Endometrial microvascular endothelial cells (primary cell): ENCODE measurements at regions not wholly inside any gene's neighbourhood (a gene's known extent, or its start where the extent isn't known, plus 50 kb on each side); places are given as distances from the start of the nearest gene placed in this dataset.

Experiments
- in situ Hi-C: cut with HindIII; loops from 2 replicates; pipeline ENCODE4 v1.10.0; 2017; ENCODE audit warnings: low sequenced_read_pairs, low pct_unique_long_range_greater_than_20kb; ENCODE audit errors: inconsistent ontology term

- in situ Hi-C loops, result no loop called here
Observed at GRCh38 chr2:14316594-14316993, 315.9 kb upstream of the LRATD1 start.

- in situ Hi-C loops, result no loop called here
Observed at GRCh38 chr2:14321357-14321756, 311.2 kb upstream of the LRATD1 start.

- in situ Hi-C loops, result no loop called here
Observed at GRCh38 chr2:14322306-14322705, 310.2 kb upstream of the LRATD1 start.

- in situ Hi-C loops, result no loop called here
Observed at GRCh38 chr2:14324308-14324707, 308.2 kb upstream of the LRATD1 start.

- in situ Hi-C loops, result no loop called here
Observed at GRCh38 chr2:14330884-14331283, 301.6 kb upstream of the LRATD1 start.

- in situ Hi-C loops, result no loop called here
Observed at GRCh38 chr2:14336759-14337382, 295.6 kb upstream of the LRATD1 start.

GRCh38 chr2:14340703-14341102 is 291.8 kb upstream of the LRATD1 start:
- in situ Hi-C loops, result no loop called here

- in situ Hi-C loops, result no loop called here
Observed at GRCh38 chr2:14342313-14342712, 290.2 kb upstream of the LRATD1 start.

- in situ Hi-C loops, result no loop called here
Observed at GRCh38 chr2:14344355-14344754, 288.2 kb upstream of the LRATD1 start.

- in situ Hi-C loops, result no loop called here
Observed at GRCh38 chr2:14348247-14348646, 284.3 kb upstream of the LRATD1 start.

GRCh38 chr2:14350856-14351255 is 281.7 kb upstream of the LRATD1 start:
- in situ Hi-C loops, result no loop called here

GRCh38 chr2:14352067-14352466 is 280.4 kb upstream of the LRATD1 start:
- in situ Hi-C loops, result no loop called here

GRCh38 chr2:14354231-14354630 is 278.3 kb upstream of the LRATD1 start:
- in situ Hi-C loops, result no loop called here

GRCh38 chr2:14355102-14355501 is 277.4 kb upstream of the LRATD1 start:
- in situ Hi-C loops, result no loop called here

- in situ Hi-C loops, result no loop called here
Observed at GRCh38 chr2:14358339-14358738, 274.2 kb upstream of the LRATD1 start.

- in situ Hi-C loops, result no loop called here
Observed at GRCh38 chr2:14358774-14359173, 273.7 kb upstream of the LRATD1 start.

- in situ Hi-C loops, result no loop called here
Observed at GRCh38 chr2:14363137-14363536, 269.4 kb upstream of the LRATD1 start.

- in situ Hi-C loops, result no loop called here
Observed at GRCh38 chr2:14363976-14364375, 268.5 kb upstream of the LRATD1 start.

- in situ Hi-C loops, result no loop called here
Observed at GRCh38 chr2:14364471-14364870, 268.0 kb upstream of the LRATD1 start.

- in situ Hi-C loops, result no loop called here
Observed at GRCh38 chr2:14385043-14385442, 247.5 kb upstream of the LRATD1 start.

GRCh38 chr2:14387332-14387731 is 245.2 kb upstream of the LRATD1 start:
- in situ Hi-C loops, result no loop called here
